Stomach (tissue), 8 donors: ENCODE measurements at regions not wholly inside any gene's neighbourhood (a gene's known extent, or its start where the extent isn't known, plus 50 kb on each side); places are given as distances from the start of the nearest gene placed in this dataset.

Experiments used
- DNase-seq, 2 donors: peaks; one replicate each; pipeline versions ENCODE4 v3.0.0 to v3.0.0-alpha.2; 2013 to 2019
- H3K27ac ChIP-seq, 5 donors: fragments of 200-600 bp in 4 of 5; sonication (generic) in 4 of 5; one replicate each; pipeline ENCODE4 v1.5.1; 2013 to 2019; ENCODE audit warnings: mild to moderate bottlenecking in 1 of 5, moderate library complexity in 1 of 5
- H3K27me3 ChIP-seq, 3 donors: fragments of 200-600 bp; sonication (generic); one replicate each; pipeline ENCODE4 v1.5.1; 2017 to 2019; ENCODE audit warnings: mixed run types in 1 of 3
- H3K36me3 ChIP-seq, 4 donors: fragments of 200-600 bp; sonication (generic); 1 replicate in 3 of 4; 2 replicates in 1 of 4; pipeline ENCODE4 v1.5.1; 2016 to 2019
- H3K4me1 ChIP-seq, 4 donors: fragments of 200-600 bp; sonication (generic); one replicate each; pipeline ENCODE4 v1.5.1; 2016 to 2019
- H3K4me3 ChIP-seq, 4 donors: fragments of 200-600 bp; sonication (generic) in 3 of 4; one replicate each; pipeline ENCODE4 v1.5.1; 2016 to 2019; ENCODE audit warnings: mild to moderate bottlenecking in 1 of 4
- H3K9me3 ChIP-seq, 4 donors: fragments of 200-600 bp; sonication (generic); one replicate each; pipeline ENCODE4 v1.5.1; 2016 to 2019
- EP300 ChIP-seq: sonication (generic); formaldehyde crosslinking; IDR thresholded peaks from one replicate; pipeline ENCODE4 v1.6.1; 2017; ENCODE audit warnings: antibody characterized with exemption
- POLR2A ChIP-seq, 4 donors: fragments of 450-650 bp; IDR thresholded peaks; one replicate each; pipeline ENCODE4 v1.6.1; 2016; ENCODE audit warnings: antibody characterized with exemption in 4 of 4, control low read depth in 2 of 4, mild to moderate bottlenecking in 1 of 4, moderate library complexity in 1 of 4
- POLR2AphosphoS5 ChIP-seq, 3 donors: sonication (generic); formaldehyde crosslinking; IDR thresholded peaks; one replicate each; pipeline ENCODE4 v1.6.1; 2016; ENCODE audit warnings: antibody characterized with exemption in 3 of 3
- WGBS, 5 donors: extraction: QIAGEN DNeasy Blood & Tissue Kit in 3 of 5; methylation state at CpG; one replicate each; pipeline versions ENCODE4 v1.1.5 to v1.1.7; 2013 to 2018; 5-methylcytosine and 5-hydroxymethylcytosine counted together
- intact Hi-C: fragments of 100-400 bp; cut with DNase I; formaldehyde crosslinking; loops from one replicate; pipeline ENCODE4 v1.15.1; 2023; ENCODE audit warnings: low total_unique reads
- TF ChIP-seq, protein P1 (sequence below), 7 experiments: fragments of 450-650 bp in 4 of 7; fragments of 200-600 bp in 3 of 7; sonication (generic) in 3 of 7; IDR thresholded peaks; one replicate each; pipeline ENCODE4 v1.5.1; 2016 to 2019; ENCODE audit warnings: antibody characterized with exemption in 7 of 7, control low read depth in 2 of 7, mild to moderate bottlenecking in 1 of 7
- donor health status: healthy with polysubstance abuse.
- donor health status: Bipolar disorder and iron deficiency.
- donor health status: healthy.

GRCh38 chr7:98724591-98724990 lies 107.5 kb downstream of the NPTX2 start:
- Histone ChIP-seq H3K27me3 (peaks cover 0 to 12% (median 0%) of the 10 kb centered on the region in 3 donors), H3K27ac (no peak overlapping the region), H3K4me3 (no peak overlapping the region), H3K36me3 (no peaks in the 10 kb centered on the region), H3K4me1 (no peaks in the 10 kb centered on the region), H3K9me3 (no peaks in the 10 kb centered on the region)
- 69 to 73% (median 72%) methylated on average over 6 of the region's 6 CpGs for WGBS, 5 donors
- no peak for DNase-seq
- intact Hi-C loops = no loop called here
- TF ChIP-seq POLR2A (IDR thresholded peaks at IDR 0.05) = no peak
- no peak for TF ChIP-seq POLR2AphosphoS5 (IDR thresholded peaks at IDR 0.05)
- TF ChIP-seq EP300 = no peak
- TF ChIP-seq, protein P1, sequence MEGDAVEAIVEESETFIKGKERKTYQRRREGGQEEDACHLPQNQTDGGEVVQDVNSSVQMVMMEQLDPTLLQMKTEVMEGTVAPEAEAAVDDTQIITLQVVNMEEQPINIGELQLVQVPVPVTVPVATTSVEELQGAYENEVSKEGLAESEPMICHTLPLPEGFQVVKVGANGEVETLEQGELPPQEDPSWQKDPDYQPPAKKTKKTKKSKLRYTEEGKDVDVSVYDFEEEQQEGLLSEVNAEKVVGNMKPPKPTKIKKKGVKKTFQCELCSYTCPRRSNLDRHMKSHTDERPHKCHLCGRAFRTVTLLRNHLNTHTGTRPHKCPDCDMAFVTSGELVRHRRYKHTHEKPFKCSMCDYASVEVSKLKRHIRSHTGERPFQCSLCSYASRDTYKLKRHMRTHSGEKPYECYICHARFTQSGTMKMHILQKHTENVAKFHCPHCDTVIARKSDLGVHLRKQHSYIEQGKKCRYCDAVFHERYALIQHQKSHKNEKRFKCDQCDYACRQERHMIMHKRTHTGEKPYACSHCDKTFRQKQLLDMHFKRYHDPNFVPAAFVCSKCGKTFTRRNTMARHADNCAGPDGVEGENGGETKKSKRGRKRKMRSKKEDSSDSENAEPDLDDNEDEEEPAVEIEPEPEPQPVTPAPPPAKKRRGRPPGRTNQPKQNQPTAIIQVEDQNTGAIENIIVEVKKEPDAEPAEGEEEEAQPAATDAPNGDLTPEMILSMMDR (IDR thresholded peaks at IDR 0.05) = no peak

GRCh38 chr7:98727146-98727709 lies 110.1 kb downstream of the NPTX2 start:
- H3K4me3 ChIP-seq = no peak overlapping the region

GRCh38 chr7:98728555-98728954 lies 111.5 kb downstream of the NPTX2 start:
- H3K36me3 ChIP-seq = no peaks in the 10 kb centered on the region
- no peaks in the 10 kb centered on the region for H3K4me1 ChIP-seq
- no peak for TF ChIP-seq EP300
- TF ChIP-seq POLR2A (IDR thresholded peaks at IDR 0.05) = no peak
- TF ChIP-seq POLR2AphosphoS5 (IDR thresholded peaks at IDR 0.05) = no peak
- TF ChIP-seq, protein P1 (IDR thresholded peaks at IDR 0.05) = no peak
- H3K27me3 ChIP-seq = peaks cover 0 to 18% (median 0%) of the 10 kb centered on the region in 3 donors
- no peak overlapping the region for H3K4me3 ChIP-seq
- WGBS, 5 donors = 51 to 71% (median 60%) methylated on average over 3 of the region's 3 CpGs
- intact Hi-C loops = no loop called here
- no peak overlapping the region for H3K27ac ChIP-seq
- no peak for DNase-seq
- H3K9me3 ChIP-seq = peaks cover 0 to 8% (median 6%) of the 10 kb centered on the region in 4 donors

More at GRCh38 chr7:98727146-98727709, 110.1 kb downstream of the NPTX2 start:
- intact Hi-C loops = no loop called here
- no peaks in the 10 kb centered on the region for H3K4me1 ChIP-seq
- no peaks in the 10 kb centered on the region for H3K9me3 ChIP-seq
- H3K36me3 ChIP-seq = no peaks in the 10 kb centered on the region
- no peak overlapping the region for H3K27ac ChIP-seq
- TF ChIP-seq POLR2A (IDR thresholded peaks at IDR 0.05) (no peak), EP300 (no peak), POLR2AphosphoS5 (IDR thresholded peaks at IDR 0.05) (no peak)
- TF ChIP-seq, protein P1 (IDR thresholded peaks at IDR 0.05) = no peak
- 54 to 63% (median 59%) methylated on average over 7 of the region's 7 CpGs for WGBS, 5 donors
- peaks cover 0 to 18% (median 0%) of the 10 kb centered on the region in 3 donors for H3K27me3 ChIP-seq
- no peak for DNase-seq

DNA sequence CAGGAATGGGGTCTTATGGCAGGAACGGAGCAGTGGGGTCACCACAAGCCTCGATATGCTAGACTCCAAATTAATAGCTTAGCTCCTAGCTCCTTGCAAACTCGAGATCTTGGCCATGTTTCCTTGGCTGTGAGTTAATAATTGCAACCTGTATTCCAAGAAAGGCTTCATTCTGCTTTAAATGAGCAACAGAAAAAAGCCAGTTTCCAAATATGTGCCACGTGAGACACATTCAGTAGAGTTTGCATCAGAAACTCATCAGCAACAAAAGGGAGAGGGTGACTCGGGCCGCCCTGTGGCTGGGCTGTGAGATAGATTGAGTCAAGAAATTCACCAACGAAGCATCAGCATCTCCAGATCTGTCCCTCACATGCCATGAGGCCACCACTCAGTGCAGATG lies 112.0 kb downstream of the NPTX2 start:
- H3K36me3 ChIP-seq = no peaks in the 10 kb centered on the region
- no peak overlapping the region for H3K4me3 ChIP-seq
- intact Hi-C loops = no loop called here
- no peak for DNase-seq
- no peak overlapping the region for H3K27ac ChIP-seq
- 46 to 57% (median 53%) methylated on average over 7 of the region's 7 CpGs for WGBS, 5 donors
- H3K27me3 ChIP-seq = peaks cover 0 to 18% (median 0%) of the 10 kb centered on the region in 3 donors
- H3K9me3 ChIP-seq = peaks cover 0 to 8% (median 6%) of the 10 kb centered on the region in 4 donors
- no peaks in the 10 kb centered on the region for H3K4me1 ChIP-seq
- TF ChIP-seq, protein P1 (IDR thresholded peaks at IDR 0.05) = no peak
- TF ChIP-seq EP300 (no peak), POLR2AphosphoS5 (IDR thresholded peaks at IDR 0.05) (no peak), POLR2A (IDR thresholded peaks at IDR 0.05) (no peak)
